ENCODE measurements at regions not wholly inside any gene's neighbourhood (a gene's known extent, or its start where the extent isn't known, plus 50 kb on each side); places are given as distances from the start of the nearest gene placed in this dataset.

GRCh38 chr20:19861147-19861759, 103.2 kb downstream of the RIN2 start:
- H3K4me3 ChIP-seq (ENCODE audit: low read depth, poor library complexity, severe bottlenecking): no peak overlapping the region
- no peak for TF ChIP-seq CTCF (IDR thresholded peaks at IDR 0.05)
- no peak for TF ChIP-seq POLR2A (IDR thresholded peaks at IDR 0.05)
- intact Hi-C loops (cut with DNase I; ENCODE audit: low total_unique reads): no loop called here
- 92% methylated on average over 6 of the region's 6 CpGs for WGBS, 2 donors
- no peak for DNase-seq (ENCODE audit: low spot score in 2 of 2)

GRCh38 chr20:19864130-19864529, 106.1 kb downstream of the RIN2 start:
- DNase-seq (ENCODE audit: low spot score in 2 of 2): no peak
- TF ChIP-seq POLR2A (IDR thresholded peaks at IDR 0.05): no peak
- TF ChIP-seq CTCF (IDR thresholded peaks at IDR 0.05): no peak
- H3K4me3 ChIP-seq (ENCODE audit: low read depth, poor library complexity, severe bottlenecking): no peak overlapping the region
- intact Hi-C loops (cut with DNase I; ENCODE audit: low total_unique reads): no loop called here
- 57 to 64% methylated on average over 3 of the region's 3 CpGs for WGBS, 2 donors

- H3K4me3 ChIP-seq (ENCODE audit: low read depth, poor library complexity, severe bottlenecking): no peak overlapping the region
- no peak for TF ChIP-seq CTCF (IDR thresholded peaks at IDR 0.05)
- no peak for TF ChIP-seq POLR2A (IDR thresholded peaks at IDR 0.05)
- intact Hi-C loops (cut with DNase I; ENCODE audit: low total_unique reads): no loop called here
- DNase-seq (ENCODE audit: low spot score in 2 of 2): no peak
Observed at GRCh38 chr20:19866070-19866469, 108.0 kb downstream of the RIN2 start.

GRCh38 chr20:19867074-19867473, 109.0 kb downstream of the RIN2 start:
- WGBS, 2 donors: 92 to 96% methylated on average over 2 of the region's 2 CpGs
- no peak for TF ChIP-seq CTCF (IDR thresholded peaks at IDR 0.05)
- TF ChIP-seq POLR2A (IDR thresholded peaks at IDR 0.05): no peak
- H3K4me3 ChIP-seq (ENCODE audit: low read depth, poor library complexity, severe bottlenecking): no peak overlapping the region
- DNase-seq (ENCODE audit: low spot score in 2 of 2): no peak
- intact Hi-C loops (cut with DNase I; ENCODE audit: low total_unique reads): no loop called here

- WGBS, 2 donors: 70 to 83% methylated on average over 13 of the region's 13 CpGs
Observed at GRCh38 chr20:19867940-19868371, 109.9 kb downstream of the RIN2 start.

More at GRCh38 chr20:19867940-19868371, 109.9 kb downstream of the RIN2 start:
- H3K4me3 ChIP-seq (ENCODE audit: low read depth, poor library complexity, severe bottlenecking): no peak overlapping the region
- intact Hi-C loops (cut with DNase I; ENCODE audit: low total_unique reads): no loop called here
- TF ChIP-seq CTCF (IDR thresholded peaks at IDR 0.05): no peak
- no peak for TF ChIP-seq POLR2A (IDR thresholded peaks at IDR 0.05)
- peak in 1 of 2 donors; percentile 90 for DNase-seq (ENCODE audit: low spot score in 2 of 2)
